ENCODE measurements at regions not wholly inside any gene's neighbourhood (a gene's known extent, or its start where the extent isn't known, plus 50 kb on each side); places are given as distances from the start of the nearest gene placed in this dataset.
"Not testable (repeated sequence)": the region's sequence is repeated elsewhere in the genome, so short reads cannot be mapped to it uniquely, and the experiment has no call there.

DNA sequence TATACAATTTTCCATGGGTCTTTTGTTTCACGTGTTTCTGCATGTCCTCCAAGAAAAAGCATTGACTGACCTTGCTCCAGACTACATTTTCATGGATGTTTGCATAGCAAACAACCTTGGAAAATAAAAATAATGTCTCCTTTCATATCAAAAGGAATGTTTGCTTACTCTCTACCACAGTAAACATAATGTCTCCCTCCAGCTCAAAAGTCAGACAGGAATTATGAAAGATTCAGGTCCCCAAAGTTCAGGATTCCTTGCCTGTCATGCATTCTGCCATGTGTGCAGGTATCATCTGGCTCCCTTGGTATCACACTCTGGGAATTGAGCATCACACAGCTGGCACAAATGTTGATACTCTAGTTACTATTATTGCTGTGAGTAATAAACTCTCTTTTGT, 103.1 kb upstream of the ZC3H15 start:
- H3K4me3 ChIP-seq (replicated peaks in 1 of 2; ENCODE audit: low read depth in 2 of 2, low read length in 2 of 2), result no peak overlapping the region
- DNase-seq (ENCODE audit: low read depth in 2 of 2), result no peak
- TF ChIP-seq, protein P1, sequence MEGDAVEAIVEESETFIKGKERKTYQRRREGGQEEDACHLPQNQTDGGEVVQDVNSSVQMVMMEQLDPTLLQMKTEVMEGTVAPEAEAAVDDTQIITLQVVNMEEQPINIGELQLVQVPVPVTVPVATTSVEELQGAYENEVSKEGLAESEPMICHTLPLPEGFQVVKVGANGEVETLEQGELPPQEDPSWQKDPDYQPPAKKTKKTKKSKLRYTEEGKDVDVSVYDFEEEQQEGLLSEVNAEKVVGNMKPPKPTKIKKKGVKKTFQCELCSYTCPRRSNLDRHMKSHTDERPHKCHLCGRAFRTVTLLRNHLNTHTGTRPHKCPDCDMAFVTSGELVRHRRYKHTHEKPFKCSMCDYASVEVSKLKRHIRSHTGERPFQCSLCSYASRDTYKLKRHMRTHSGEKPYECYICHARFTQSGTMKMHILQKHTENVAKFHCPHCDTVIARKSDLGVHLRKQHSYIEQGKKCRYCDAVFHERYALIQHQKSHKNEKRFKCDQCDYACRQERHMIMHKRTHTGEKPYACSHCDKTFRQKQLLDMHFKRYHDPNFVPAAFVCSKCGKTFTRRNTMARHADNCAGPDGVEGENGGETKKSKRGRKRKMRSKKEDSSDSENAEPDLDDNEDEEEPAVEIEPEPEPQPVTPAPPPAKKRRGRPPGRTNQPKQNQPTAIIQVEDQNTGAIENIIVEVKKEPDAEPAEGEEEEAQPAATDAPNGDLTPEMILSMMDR (IDR thresholded peaks at IDR 0.05; ENCODE audit: low read depth, low read length), result no peak

DNA sequence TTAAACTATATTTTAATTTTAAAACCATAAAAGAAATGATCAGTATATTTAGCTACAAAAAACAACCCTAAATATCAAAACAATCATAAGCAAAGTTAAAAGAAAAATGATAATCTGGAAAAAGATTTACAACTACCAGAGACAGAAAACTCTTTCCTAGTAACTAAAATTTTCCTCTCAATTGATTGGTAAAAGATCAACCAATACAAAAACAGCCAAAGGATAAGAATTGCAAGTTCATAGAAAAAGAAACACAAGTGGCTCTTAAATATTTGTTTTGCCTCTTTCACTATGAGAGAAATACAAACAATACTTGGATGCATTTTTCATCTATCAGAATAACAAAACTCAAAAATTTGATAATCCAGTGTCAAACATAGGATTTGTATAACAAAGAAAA, 101.8 kb upstream of the ZC3H15 start:
- DNase-seq (ENCODE audit: low read depth in 2 of 2), result no peak
- TF ChIP-seq, protein P1 (IDR thresholded peaks at IDR 0.05; ENCODE audit: low read depth, low read length), result no peak
- no peak overlapping the region for H3K4me3 ChIP-seq (replicated peaks in 1 of 2; ENCODE audit: low read depth in 2 of 2, low read length in 2 of 2)

DNA sequence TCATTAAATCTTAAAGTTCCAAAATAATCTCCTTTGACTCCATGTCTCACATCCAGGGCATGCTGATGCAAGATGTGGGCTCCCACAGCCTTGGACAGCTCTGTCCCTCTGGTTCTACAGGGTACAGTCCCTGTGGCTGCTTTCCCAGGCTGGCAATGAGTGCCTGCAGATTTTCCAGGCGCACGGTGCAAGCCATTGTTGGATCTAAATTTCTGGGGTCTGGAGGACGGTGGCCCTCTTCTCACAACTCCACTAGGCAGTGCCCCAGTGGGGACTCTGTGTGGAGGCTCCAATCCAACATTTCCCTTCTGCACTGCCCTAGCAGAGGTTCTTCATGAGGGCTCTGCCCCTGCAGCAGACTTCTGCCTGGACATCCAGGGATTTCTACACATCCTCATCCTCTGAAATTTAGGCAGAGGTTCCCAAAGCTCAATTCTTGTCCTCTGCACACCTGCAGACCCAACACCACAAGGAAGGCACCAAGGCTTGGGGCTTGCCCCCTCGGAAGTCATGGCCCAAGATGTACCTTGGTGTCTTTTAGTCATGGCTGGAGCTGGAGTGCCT, 100.3 kb upstream of the ZC3H15 start:
- H3K4me3 ChIP-seq (replicated peaks in 1 of 2; ENCODE audit: low read depth in 2 of 2, low read length in 2 of 2); DNase-seq (ENCODE audit: low read depth in 2 of 2): not testable (repeated sequence)

DNA sequence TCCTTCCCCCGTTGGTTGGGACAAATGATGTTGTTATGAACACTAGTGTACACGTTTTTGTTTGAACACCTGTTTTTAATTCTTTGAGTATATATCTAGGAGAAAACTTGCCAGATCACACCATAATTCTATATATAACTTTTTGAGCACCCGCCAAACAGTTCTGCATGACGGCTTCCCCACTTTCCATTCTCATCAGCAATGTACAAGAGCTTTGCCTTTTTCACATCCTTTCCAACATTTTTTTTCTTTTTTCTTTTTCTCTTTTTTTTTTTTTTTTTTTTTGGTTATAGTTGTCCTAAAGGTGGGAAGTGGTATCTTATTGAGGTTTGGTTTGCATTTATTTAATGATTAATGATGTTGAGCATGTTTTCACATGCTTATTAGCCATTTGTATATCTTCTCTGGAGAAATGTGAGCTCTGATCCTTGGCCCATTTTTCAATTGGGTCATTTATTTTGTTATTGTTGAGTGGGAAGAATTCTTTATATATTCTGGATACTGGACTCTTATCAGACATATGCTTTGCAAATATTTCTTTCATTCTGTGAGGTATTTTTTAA, 86.9 kb upstream of the ZC3H15 start:
- H3K4me3 ChIP-seq (replicated peaks in 1 of 2; ENCODE audit: low read depth in 2 of 2, low read length in 2 of 2), result no peak overlapping the region
- DNase-seq (ENCODE audit: low read depth in 2 of 2), result no peak

DNA sequence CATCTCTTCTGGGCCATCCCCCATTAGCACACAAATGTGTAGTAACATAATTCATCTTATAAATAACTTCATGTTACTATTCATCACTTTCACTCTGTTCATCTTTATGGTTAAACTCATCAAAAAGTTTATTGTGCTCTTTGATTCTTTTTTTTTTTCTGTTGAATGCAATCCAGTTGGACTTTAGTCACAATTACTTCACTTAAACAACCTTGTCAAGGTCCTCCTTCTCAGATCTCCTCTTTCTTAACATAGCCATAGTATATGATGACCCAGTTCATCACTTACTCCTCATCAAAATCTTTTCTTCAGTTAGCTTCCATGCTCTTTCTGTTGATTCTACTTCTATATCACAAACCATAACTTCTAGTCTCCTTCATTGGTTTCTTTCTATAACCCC, 80.2 kb upstream of the ZC3H15 start:
- TF ChIP-seq, protein P1 (IDR thresholded peaks at IDR 0.05; ENCODE audit: low read depth, low read length), result no peak
- H3K4me3 ChIP-seq (replicated peaks in 1 of 2; ENCODE audit: low read depth in 2 of 2, low read length in 2 of 2), result no peak overlapping the region
- no peak for DNase-seq (ENCODE audit: low read depth in 2 of 2)

More for the DNA sequence above, 86.9 kb upstream of the ZC3H15 start:
- TF ChIP-seq, protein P1 (IDR thresholded peaks at IDR 0.05; ENCODE audit: low read depth, low read length), result no peak

DNA sequence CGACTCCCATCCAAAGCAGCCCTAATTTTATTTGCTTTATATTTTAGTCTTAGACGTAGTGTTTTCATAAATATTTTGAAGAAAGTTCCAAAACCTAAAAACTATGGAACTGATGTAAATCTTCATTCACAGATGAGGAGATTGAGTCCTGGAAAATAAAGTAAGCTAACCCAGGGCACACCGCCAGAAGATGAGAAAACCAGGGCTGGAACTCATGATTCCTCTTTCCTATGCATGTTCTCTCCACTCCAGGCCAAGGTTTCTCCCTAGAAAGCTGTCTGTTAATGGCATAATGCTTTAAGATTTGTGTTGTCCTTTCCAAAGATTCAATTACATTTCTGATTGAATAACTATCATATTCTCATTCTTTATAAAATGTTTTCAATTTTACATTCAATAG, 78.4 kb upstream of the ZC3H15 start:
- H3K4me3 ChIP-seq (replicated peaks in 1 of 2; ENCODE audit: low read depth in 2 of 2, low read length in 2 of 2), result no peak overlapping the region
- TF ChIP-seq, protein P1 (IDR thresholded peaks at IDR 0.05; ENCODE audit: low read depth, low read length), result no peak
- no peak for DNase-seq (ENCODE audit: low read depth in 2 of 2)

DNA sequence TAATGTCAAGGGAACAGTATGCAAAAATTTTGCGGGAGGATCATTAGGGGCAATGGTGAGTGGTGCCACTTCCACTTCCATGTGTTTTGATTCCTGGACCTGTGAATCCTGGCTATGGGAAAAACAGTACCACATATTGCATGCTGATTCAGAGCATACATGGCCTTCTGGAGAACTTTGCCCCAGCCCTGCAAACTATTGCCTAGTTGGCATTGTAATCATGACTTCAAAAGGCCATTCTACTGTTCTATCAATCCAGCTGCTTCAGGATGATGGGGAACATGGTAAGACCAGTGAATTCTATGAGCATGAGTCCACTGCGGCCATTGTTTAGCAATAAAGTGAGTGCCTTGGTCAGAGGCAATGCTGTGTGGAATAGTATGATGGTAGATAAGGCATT, 75.3 kb upstream of the ZC3H15 start:
- no peak overlapping the region for H3K4me3 ChIP-seq (replicated peaks in 1 of 2; ENCODE audit: low read depth in 2 of 2, low read length in 2 of 2)
- DNase-seq (ENCODE audit: low read depth in 2 of 2), result no peak
- TF ChIP-seq, protein P1 (IDR thresholded peaks at IDR 0.05; ENCODE audit: low read depth, low read length), result no peak
